ENCODE measurements at regions not wholly inside any gene's neighbourhood (a gene's known extent, or its start where the extent isn't known, plus 50 kb on each side); places are given as distances from the start of the nearest gene placed in this dataset.

DNA sequence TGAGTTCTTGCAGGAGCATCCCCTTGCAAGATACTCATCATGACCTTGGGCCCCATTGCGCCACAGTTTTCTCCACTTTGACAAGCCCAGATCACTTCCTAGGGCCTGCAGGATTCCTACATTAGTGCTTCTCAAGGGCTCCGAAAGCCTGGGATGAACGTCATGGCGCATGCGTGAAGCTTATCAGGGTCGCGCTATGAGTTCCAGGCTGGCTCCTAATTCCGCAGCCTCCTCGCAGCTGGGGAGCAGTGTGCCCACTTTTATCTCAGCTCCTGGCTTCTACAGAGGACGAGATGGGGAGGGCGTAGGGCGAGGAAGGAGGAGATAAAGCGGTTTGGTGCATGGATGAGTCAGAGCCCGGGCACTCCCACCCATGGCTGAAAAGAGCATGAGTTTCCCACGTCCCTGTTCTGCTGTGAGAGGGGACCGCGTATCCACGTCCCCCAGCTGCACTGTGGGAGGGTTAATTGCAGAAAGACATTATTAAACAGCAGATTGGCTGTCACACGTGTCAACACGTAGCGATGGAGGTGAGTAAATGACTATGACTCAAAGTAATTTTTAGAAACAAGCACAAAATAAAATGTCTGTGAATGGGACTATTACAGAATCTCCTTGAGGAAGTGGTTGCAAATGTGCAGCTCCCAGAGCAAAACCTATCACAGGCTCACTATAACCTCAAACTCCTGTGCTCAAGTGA is 72.9 kb upstream of the DSP start:
- DNase-seq (peak; percentile 76), ATAC-seq (peak; percentile 94)
- intact Hi-C loops (cut with micrococcal nuclease) = no loop called here

DNA sequence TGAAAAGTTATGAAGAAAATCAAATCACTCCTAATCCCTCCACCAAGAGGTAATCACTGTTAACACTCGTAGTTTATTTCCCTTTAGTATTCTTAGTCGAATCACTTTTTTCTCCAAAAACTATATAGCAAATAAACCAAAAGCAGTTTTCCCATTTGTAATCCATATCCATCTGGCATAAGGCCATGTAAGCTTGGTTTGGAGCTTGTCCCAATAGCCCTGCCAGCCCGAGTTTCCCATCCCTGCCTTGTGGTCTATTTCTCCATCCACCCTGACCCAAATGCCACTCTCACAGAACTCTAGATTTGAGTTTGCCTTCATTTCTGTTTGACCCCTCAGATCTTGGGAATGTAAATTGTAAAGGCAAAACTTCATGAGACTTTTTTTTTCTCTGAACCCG is 71.8 kb upstream of the DSP start:
- no peak for DNase-seq
- ATAC-seq = no peak
- intact Hi-C loops (cut with micrococcal nuclease) = no loop called here

- ATAC-seq = no peak
- intact Hi-C loops (cut with micrococcal nuclease) = no loop called here
- no peak for DNase-seq
These were observed 70.3 kb upstream of the DSP start for GRCh38 chr6:7471171-7471570.

DNA sequence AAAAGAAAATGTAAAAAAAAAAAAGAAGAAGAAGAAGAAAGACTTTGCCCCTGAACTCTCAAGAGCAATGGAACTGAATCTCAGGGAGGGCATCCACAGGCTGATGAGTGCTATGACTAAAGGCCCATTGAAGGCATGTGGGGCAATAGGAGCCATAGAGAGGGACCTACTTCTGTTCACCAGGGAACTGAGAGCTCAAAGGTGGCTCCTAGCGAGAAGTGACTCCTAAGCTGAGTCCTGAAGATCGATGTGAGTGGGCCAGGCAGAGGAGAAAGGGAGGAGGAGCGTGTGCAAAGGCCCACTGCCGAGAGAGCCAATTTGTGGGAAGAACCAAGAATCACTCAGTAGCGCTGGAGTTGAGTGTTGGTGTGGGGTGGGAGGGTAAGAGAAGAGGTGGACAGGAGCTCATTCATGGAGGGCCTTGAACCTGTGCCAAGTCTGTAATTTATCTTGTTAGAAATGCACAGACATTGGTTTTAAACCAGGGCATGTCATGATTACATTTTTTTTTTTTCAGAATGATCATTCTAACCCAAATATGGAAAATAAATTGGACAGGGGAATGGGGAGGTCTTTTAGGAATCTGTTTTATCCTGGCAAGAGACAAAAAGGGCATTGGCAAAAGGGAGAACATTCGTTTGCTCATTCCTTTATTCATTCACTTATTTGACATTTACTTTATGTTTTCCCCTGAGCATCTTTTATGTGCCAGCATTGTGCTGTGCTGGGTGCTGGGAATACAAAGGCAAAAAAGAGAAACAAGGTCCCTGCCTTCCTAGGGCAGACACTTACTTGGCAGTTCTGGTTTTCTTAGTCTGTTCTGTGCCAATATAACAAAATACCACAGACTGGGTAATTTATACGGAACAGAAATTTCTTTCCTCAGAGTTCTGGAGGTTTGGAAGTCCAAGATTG is 67.4 kb upstream of the DSP start:
- DNase-seq = no peak
- intact Hi-C loops (cut with micrococcal nuclease) = no loop called here
- no peak for ATAC-seq

DNA sequence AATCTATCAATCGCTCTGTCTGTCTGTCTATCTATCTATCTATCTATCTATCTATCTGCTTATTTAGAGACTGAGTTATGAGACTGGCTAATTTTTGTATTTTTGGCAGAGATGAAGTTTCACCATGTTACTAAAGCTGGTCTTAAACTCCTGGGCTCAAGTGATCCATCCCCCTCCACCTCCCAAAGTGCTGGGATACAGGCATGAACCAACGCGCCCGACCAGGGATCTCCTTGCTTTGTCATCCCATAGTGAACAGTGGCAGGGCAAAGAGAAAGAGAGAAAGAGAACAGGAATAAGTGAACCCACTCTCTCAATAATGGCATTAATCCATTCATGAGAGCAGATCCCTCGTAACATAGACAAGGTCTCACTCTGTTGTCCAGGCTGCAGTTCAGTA is 66.4 kb upstream of the DSP start:
- ATAC-seq = no peak
- DNase-seq = no peak
- intact Hi-C loops (cut with micrococcal nuclease) = no loop called here

DNA sequence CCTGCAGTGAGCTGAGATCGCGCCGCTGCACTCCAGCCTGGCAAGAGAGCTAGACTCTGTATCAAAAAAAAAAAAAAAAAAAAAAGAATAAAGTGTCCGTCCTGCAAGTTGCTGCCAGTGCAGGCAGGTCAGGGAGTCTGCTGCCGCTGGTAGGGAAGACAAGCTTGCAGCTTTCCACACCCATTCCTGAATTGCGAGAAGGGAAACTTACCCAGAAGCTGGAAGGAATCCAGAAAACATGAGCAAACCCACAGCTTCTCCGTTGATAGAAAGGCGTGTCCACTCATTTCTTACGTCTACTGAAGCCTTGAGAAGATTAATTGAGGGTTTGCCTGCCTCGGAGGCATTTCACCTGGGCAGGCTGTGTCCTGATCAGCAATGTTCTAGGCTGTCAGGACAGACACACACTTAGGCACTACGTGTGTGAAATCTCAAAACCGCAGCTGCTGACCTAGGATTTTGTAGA is 61.6 kb upstream of the DSP start:
- DNase-seq (no peak), ATAC-seq (peak; percentile 54)
- intact Hi-C loops (cut with micrococcal nuclease) = no loop called here

DNA sequence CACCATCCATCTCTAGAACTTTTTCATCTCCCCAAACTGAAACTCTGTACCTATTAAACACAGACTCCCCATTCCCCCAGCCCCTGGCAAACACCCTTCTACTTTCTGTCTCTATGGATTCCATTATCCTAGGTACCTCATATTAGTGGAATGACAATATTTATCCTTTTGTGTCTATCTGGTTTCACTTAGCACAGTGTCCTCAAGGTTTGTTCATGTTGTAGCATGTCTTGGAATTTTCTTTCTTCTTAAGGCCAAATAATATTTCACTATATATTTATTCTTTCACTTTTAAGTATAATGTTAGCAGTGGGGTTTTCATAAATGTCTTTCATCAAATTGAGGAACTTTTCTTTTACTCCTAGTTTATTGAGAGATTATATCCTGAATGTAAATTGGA is 56.8 kb upstream of the DSP start:
- ATAC-seq (no peak), DNase-seq (no peak)
- intact Hi-C loops (cut with micrococcal nuclease) = no loop called here

- ATAC-seq = no peak
These were observed 54.5 kb upstream of the DSP start for GRCh38 chr6:7486951-7487350.

GRCh38 chr6:7488494-7488893 is 53.0 kb upstream of the DSP start:
- intact Hi-C loops (cut with micrococcal nuclease) = no loop called here
- ATAC-seq = no peak

More at GRCh38 chr6:7486951-7487350, 54.5 kb upstream of the DSP start:
- no peak for DNase-seq
- intact Hi-C loops (cut with micrococcal nuclease) = no loop called here

DNA sequence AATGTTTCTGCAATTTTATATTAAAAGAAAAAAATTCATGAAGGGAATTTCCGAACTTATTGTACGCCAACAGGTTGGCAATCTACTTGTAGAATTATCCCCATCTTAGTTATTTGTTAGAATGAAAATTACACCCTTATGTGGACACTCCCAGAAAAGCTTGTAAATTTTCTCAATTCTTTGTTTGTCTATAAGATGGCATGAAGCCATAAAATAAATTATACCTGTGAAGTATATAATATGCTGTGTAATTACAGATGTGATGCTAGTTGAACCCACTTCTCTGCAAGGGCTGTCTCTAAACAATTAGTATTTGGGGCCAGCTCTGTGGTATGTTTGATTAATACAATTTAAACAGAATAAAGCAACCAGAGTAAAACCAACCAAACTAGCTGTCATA is 52.1 kb upstream of the DSP start:
- intact Hi-C loops (cut with micrococcal nuclease) = no loop called here
- no peak for ATAC-seq
- DNase-seq = no peak

More at GRCh38 chr6:7488494-7488893, 53.0 kb upstream of the DSP start:
- no peak for DNase-seq

Measured in left ventricle myocardium superior (tissue), 1 donor.